Astrocyte (in vitro differentiated cells and primary cell): ENCODE measurements at regions not wholly inside any gene's neighbourhood (a gene's known extent, or its start where the extent isn't known, plus 50 kb on each side); places are given as distances from the start of the nearest gene placed in this dataset.

ENCODE experiments used
- CTCF ChIP-seq: IDR thresholded peaks from 2 replicates; pipeline ENCODE4 v1.5.1; 2011; ENCODE audit warnings: low read depth, mild to moderate bottlenecking, inconsistent platforms, low read length, moderate library complexity; ENCODE audit not compliant: insufficient read depth
- EZH2 ChIP-seq: IDR thresholded peaks from 2 replicates; pipeline ENCODE4 v1.6.1; 2012; ENCODE audit warnings: mild to moderate bottlenecking, low read length, inconsistent platforms; ENCODE audit not compliant: insufficient read depth

GRCh38 chr6:68333442-68333841 lies 301.6 kb upstream of the ADGRB3 start:
- no peak for TF ChIP-seq EZH2
- TF ChIP-seq CTCF, result no peak
